ENCODE measurements at regions not wholly inside any gene's neighbourhood (a gene's known extent, or its start where the extent isn't known, plus 50 kb on each side); places are given as distances from the start of the nearest gene placed in this dataset.

- Mint-ChIP-seq H3K4me3 (no peak overlapping the region), H3K36me3 (ENCODE audit: low read depth) (no peaks in the 10 kb centered on the region), H3K27me3 (peaks cover 7% of the 10 kb centered on the region), H3K4me1 (ENCODE audit: low read depth) (no peaks in the 10 kb centered on the region), H3K27ac (no peak overlapping the region), H3K9me3 (no peaks in the 10 kb centered on the region)
- no peak for TF ChIP-seq CTCF (IDR thresholded peaks at IDR 0.05)
- DNase-seq (no peak), ATAC-seq (no peak)
- POLR2A ChIA-PET, result no interaction called here
- intact Hi-C loops (cut with micrococcal nuclease), result no loop called here
- CTCF ChIA-PET, result no interaction called here
These were observed 198.6 kb upstream of the IL12A start for GRCh38 chr3:159789742-159790635.

- DNase-seq (no peak), ATAC-seq (no peak)
- CTCF ChIA-PET, result no interaction called here
- intact Hi-C loops (cut with micrococcal nuclease), result no loop called here
- H3K9me3 Mint-ChIP-seq, result no peaks in the 10 kb centered on the region
- H3K4me3 Mint-ChIP-seq, result no peak overlapping the region
- no peak for TF ChIP-seq CTCF (IDR thresholded peaks at IDR 0.05)
- no peak overlapping the region for H3K27ac Mint-ChIP-seq
- no peaks in the 10 kb centered on the region for H3K36me3 Mint-ChIP-seq (ENCODE audit: low read depth)
- POLR2A ChIA-PET, result no interaction called here
- no peaks in the 10 kb centered on the region for H3K4me1 Mint-ChIP-seq (ENCODE audit: low read depth)
- peaks cover 4% of the 10 kb centered on the region for H3K27me3 Mint-ChIP-seq
These were observed 197.3 kb upstream of the IL12A start for GRCh38 chr3:159791336-159791735.

- Mint-ChIP-seq H3K27me3 (peaks cover 2% of the 10 kb centered on the region), H3K4me3 (no peak overlapping the region), H3K27ac (no peak overlapping the region), H3K36me3 (ENCODE audit: low read depth) (no peaks in the 10 kb centered on the region), H3K9me3 (no peaks in the 10 kb centered on the region), H3K4me1 (ENCODE audit: low read depth) (no peaks in the 10 kb centered on the region)
- no peak for TF ChIP-seq CTCF (IDR thresholded peaks at IDR 0.05)
- ChIA-PET POLR2A (no interaction called here), CTCF (no interaction called here)
- no peak for ATAC-seq
- DNase-seq, result no peak
- intact Hi-C loops (cut with micrococcal nuclease), result no loop called here
These were observed 196.6 kb upstream of the IL12A start for GRCh38 chr3:159792070-159792469.

- Mint-ChIP-seq H3K4me3 (no peak overlapping the region), H3K27ac (no peak overlapping the region), H3K36me3 (ENCODE audit: low read depth) (no peaks in the 10 kb centered on the region), H3K4me1 (ENCODE audit: low read depth) (no peaks in the 10 kb centered on the region), H3K27me3 (peaks cover 5% of the 10 kb centered on the region), H3K9me3 (no peaks in the 10 kb centered on the region)
- no peak for TF ChIP-seq CTCF (IDR thresholded peaks at IDR 0.05)
- DNase-seq, result no peak
- intact Hi-C loops (cut with micrococcal nuclease), result no loop called here
- ChIA-PET CTCF (interaction anchor here (1.5 to 1.7 kb wide), 2 partner anchors 9 to 33 kb away, joined by 4 to 5 read pairs; no protein-coding TSS in a partner anchor), POLR2A (no interaction called here)
- no peak for ATAC-seq
These were observed 193.6 kb upstream of the IL12A start for GRCh38 chr3:159795042-159795441.

GRCh38 chr3:159795681-159796175 is 192.9 kb upstream of the IL12A start:
- CTCF ChIA-PET, result interaction anchor here (0.8 to 1.7 kb wide), 2 partner anchors 33 to 89 kb away, joined by 3 to 4 read pairs; no protein-coding TSS in a partner anchor
- Mint-ChIP-seq H3K4me3 (no peak overlapping the region), H3K9me3 (no peaks in the 10 kb centered on the region), H3K27ac (no peak overlapping the region), H3K4me1 (ENCODE audit: low read depth) (no peaks in the 10 kb centered on the region), H3K36me3 (ENCODE audit: low read depth) (no peaks in the 10 kb centered on the region), H3K27me3 (peaks cover 5% of the 10 kb centered on the region)
- DNase-seq (no peak), ATAC-seq (no peak)
- no peak for TF ChIP-seq CTCF (IDR thresholded peaks at IDR 0.05)
- intact Hi-C loops (cut with micrococcal nuclease), result no loop called here
- POLR2A ChIA-PET, result no interaction called here
